Pons (tissue), 1 donor: ENCODE measurements at regions not wholly inside any gene's neighbourhood (a gene's known extent, or its start where the extent isn't known, plus 50 kb on each side); places are given as distances from the start of the nearest gene placed in this dataset.

Experiments used
- DNase-seq: peaks from one replicate; pipeline ENCODE4 v3.0.0-alpha.2; 2016; ENCODE audit warnings: low spot score

DNA sequence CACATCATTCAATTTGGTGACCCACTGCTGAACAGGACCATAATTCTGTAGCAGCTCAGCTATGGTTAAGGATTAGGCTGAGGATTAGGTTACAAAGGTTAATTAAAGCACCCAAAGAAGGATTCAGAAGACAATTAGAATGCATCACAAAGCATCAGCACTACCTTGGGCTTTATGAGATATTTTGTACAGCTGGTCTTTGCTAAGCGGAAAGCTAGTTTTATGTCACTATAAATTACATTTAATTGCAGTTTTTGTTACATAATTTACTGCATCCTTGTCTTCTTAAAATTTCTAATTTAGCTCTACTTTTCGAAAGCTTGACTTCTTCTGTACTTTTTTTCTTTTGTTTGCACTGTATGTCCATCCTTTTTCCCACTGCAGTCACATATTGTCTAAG lies 711.5 kb downstream of the RPS29 start:
- no peak for DNase-seq

DNA sequence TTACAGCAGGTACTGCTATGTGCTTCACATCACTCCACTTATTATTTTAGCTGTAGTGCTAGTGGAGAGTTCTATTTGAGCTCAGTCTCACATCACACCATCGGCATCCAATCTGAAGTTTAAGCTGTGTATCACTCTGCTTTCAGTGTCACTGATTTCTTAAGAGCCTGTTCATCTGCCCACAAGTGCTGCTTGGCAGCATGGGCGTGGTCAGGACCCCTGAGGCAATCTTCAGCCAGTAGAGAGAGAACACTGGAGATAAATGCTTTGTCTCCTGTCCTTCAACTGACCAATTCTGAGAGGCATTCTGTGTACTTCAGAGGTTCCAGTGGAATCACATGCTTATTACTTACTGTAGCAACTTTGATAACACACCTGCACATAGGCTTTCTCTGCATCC lies 728.8 kb downstream of the RPS29 start:
- no peak for DNase-seq

DNA sequence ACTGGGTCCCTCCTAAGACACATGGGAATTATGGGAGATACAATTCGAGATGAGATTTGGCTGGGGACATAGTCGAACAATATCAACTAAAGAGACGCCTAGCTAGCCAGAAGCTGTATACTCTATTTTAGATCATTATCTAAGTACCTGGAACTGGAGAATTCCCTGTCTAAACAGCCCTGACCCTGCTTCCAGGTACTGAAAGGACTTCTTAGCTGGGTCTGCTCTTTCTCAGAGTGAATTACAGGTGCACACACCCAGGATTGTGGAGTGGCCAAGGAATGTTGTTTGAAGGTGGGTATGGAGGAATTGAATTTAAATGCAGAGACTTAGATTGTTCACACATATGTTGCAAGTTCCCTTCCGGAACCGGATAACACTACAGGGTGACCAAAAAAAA lies 733.0 kb downstream of the RPS29 start:
- no peak for DNase-seq

DNA sequence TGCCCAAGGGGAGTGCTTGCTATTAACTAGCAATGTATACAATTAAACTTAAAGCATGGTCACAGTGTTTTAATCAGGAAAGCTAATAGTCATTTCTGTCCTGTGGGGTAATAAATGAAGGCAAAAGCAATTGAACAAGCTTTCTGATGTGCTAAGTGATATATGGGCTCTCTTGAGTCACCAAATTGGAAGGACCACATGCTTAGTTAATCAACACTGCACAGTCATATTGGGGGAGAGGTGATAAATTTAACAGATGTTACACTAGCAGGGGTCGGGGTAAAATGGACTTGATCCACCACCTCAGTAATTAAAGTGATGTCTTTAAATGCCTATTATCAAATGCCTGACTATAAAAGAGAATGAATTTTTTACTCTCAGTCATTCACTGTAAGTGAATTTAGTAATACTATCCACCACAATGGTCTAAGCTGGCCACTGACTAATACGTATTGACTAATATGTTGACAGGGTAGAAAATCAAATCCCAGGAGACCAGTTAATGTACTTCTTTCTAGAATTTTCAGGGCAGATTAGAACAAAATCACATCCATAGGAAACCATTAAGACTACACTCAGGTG lies 736.3 kb downstream of the RPS29 start:
- DNase-seq = no peak

DNA sequence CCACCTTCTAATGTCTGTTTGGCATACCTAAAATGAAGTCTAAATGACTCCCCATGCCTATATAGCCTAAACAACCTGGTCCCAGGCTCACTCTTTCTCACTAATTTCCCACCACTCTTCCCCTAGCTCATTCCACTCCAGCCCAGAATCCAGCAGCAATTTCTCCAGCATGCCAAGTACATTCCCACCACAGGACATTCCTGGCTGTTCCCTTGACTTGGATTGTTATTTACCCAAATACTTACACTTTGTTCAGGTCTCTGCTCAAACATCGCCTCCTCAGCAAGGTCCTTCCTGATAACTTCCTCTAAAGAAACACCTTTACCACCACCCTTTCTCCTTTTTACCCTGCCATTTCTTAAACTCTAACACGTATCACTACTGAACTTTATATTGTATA lies 743.4 kb downstream of the RPS29 start:
- no peak for DNase-seq

DNA sequence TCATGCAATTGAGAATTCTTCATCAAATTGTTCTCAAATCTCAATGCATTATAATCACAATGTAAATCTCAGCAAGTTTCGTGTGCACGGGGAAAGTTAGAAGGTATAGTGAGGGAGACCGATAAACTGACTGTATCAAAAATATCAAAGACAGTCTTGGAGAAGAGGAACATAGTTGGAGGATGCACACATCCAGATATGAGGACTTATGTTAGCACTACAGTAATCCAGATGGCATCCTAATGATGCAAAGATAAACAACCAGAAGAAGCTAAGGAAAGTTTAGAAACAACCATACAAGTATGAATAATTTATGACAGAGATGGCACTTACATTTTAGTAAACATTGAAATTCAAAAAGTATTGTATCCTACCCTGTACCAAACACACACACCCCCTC lies 760.1 kb downstream of the RPS29 start:
- no peak for DNase-seq

DNA sequence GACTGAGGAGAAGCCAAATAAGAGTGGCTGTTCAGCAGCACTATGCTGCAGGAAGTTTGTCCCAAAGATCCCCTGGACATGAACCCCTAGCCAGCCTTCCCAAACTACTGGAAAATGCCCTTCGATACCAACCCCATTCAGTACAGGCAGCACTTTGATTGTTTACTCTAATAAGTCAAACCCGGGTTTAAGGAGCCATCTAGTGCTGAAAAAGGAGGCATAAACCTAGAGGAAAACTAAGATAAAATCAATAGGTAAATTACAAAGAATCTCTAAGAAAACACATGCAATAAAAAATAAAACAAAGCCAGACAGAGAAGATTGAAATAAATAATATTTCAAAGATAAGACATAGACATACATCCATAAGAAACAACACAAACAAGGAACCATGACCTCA lies 771.6 kb downstream of the RPS29 start:
- no peak for DNase-seq

DNA sequence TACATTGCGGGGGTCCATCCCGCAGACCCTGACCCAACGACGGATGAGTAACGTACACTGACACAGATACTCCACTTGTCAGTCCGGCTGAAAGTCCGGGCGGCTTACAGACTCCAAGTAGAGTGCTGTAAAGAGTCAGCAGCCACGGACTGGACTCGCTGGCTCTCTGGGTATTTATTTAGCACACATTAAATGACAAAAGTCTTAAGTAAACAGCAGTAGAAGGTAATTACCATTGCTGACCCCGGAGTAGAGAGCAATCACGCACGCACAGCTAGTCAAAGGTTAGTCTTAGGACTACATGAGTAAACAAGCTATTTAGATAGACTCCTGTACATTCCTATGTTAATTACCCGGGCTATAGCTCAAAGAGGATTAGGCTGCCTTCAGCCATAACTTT lies 780.9 kb downstream of the RPS29 start:
- no peak for DNase-seq

DNA sequence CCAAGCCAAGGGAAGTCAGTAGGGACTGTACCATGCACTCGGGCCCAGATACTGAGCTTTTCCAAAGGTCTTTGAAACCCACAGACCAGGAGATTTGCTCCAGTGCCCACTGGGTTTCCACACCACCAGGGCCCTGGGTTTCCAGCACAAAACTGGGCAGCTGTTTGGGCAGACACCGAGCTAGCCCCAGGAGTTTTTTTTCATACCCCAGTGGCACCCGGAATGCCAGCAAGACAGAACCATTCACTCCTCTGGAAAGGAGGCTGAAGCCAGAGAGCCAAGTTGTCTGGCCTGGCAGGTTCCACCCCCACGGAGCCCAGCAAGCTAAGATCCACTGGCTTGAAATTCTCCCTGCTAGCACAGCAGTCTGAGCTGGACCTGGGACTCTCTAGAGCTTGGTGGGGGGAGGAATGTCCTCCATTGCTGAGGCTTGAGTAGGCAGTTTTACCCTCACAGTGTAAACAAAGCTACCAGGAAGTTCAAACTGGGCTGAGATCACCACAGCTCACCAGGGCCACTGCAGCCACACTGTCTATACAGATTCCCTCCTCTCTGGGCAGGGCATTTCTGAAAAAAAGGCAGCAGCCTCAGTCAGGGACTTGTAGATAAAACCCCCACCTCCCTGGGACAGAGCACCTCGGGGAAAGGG lies 793.7 kb downstream of the RPS29 start:
- DNase-seq = no peak

DNA sequence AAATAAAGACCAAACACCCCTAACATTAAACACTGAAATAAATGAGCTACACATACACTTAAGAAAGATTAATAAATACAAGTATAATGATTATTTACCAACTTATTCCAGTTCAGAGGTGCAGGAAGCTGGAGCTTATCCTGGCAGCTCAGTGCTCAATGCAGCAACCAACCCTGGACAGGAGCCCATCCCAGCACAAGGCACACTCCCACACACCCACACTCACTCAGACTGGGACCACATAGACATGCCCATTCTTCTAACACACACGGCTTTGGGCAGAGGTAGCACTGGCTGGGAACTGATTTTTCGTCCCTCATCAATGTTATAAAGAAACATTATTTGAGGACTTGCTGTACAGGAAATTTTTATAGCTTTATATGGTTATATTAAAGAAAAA lies 797.4 kb downstream of the RPS29 start:
- no peak for DNase-seq

DNA sequence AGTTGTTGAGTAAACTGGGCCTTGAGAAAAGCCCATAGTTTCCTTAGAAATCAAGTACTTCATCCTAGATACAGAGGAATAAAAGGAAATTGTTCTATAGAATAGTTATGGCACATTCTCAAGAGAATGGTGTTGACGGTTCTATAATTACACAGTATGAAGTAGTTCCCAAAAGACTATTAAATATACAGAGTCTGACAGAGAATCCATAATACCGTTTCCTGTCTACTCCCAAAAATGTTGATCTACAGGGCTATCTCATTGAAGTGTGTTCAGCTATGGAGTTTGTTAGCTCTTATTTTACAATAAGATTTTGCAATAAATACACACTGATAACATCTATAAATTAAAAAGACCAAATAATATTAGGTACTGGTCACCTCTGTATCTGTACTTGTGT lies 799.7 kb downstream of the RPS29 start:
- no peak for DNase-seq

DNA sequence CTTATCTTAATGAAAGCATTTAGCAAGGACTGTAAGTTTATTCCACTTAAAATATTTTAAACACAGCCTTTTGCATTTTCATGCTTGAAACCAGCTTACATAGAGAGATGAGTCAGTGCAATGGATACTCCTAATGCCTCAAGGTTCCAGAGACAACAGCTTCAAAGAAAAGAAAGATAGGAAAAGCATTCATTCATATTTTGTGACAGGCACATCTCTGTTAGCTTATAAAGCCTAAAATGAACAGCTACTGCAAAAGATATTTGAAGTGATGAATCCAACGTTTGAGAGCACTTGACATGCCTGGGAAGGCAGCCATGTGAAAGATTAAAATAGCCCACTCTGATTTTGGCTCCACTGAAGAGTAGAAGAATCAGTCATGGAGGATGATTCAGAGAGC lies 814.5 kb downstream of the RPS29 start:
- DNase-seq = peak; percentile 24

DNA sequence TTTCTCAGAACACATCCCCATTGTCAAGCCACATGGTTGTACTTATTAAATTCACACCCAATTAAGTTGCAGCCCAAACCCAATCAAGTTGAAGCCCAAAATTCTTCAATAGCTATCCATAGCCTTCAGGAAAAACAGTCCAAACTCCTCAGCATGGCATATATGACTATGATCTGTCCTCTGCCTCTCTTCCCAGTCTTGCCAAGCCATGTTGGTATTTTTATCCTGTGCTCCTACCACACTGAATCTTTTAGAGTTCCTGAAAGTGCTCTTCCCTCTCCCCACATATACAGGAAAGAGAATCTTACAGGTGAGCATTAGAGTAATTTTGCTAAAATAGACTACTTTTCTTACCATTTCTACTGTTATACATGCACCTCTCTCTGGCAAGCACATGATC lies 834.9 kb downstream of the RPS29 start:
- DNase-seq = no peak

DNA sequence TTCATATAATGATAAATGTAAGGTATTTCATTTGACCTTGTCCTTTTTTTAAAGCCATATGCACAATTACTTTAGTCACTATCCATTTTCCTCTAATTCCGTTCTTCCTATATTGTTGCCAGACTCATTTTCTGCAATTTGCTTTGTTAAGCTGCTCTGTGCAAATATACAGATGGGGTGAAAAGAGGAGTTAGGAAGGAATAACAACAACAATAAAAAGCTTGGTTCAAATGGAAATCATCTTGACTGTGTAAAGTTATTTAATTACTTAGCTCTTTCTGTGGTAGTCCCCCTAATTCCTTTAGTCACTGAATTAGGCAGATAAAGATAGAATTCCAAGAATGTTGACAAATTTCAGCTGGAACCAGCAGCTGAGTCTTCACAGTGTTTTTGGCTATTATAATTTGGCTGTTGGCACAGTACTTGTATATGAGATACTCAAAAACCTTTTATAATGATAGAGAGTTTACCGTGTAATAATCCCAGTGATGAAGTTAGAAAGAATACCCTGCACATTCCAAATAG lies 838.0 kb downstream of the RPS29 start:
- DNase-seq = no peak

DNA sequence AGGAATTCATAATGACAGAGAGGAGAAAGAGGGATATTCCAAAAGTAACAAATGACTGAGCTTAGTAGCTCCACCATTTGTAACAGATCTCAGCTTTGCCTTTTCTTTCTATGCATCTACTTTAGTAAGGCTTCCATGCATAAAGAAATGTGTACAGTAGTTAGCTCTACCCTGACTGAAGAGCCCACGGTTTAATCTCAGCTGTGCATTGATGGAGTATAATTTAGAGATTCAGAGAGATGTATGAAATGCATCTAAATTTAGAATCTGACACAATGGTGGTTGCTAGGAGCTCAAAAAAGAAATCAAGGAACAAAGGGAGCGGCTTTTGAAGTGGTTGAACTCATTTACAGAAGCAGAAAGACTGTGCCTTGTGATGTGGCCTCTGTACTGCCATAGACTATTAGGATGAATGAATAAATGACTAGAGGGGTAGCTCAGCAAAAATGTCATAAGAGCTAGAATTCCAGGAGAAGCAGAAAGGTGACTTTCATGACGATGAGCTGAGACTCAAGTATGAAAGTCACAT lies 838.6 kb downstream of the RPS29 start:
- no peak for DNase-seq

DNA sequence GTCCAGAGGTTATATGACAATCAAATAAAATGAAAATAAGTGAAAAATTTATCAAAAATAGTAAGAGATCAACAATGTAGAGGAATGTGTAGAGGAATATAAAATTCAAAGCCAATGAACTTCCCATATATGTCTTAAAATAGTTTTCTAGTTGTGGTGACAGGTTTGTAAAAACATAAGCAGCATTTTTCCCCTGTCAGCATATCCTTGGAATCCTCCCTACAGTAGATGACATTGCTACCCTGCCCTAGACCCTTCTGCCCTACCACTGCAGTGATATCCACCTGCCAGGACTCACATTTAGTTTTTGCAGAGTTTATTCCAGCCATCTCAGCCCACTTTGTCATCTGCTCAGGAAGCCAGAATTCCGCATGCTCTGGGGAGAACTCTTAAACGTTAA lies 842.0 kb downstream of the RPS29 start:
- DNase-seq = no peak

DNA sequence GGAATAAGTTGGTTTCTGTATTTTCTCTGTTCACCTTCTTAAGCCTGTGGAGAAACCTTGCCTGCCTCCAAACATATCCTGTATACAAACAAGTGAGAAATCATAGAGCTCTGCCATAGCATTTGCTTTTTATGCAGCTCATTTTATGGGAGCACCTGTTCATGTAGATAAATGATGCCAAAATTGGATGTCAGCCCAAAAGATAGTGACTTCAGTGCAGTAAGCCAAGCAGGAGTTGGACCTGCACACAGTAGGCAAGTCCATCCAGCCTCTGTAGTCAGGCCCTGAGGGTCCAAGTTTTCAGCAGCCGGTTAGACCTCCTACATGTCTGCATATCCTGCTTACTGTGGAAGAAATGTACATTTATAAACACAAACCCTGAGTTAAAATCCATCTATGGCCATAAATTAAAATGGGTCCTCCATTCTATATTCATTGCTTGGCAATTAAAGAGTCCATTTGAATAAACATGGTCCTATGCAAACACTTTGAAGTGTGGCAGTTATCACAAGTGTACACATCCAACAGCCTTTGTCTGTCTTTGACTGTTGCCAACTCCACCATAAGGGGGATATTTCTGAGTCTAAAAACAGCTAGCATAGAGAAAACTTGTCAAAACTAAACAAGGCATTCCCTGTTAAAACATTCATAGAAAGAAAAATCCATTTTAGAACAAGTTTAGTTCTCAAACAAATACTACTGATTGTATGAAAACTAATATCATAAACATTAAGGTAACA lies 847.8 kb downstream of the RPS29 start:
- DNase-seq = no peak

DNA sequence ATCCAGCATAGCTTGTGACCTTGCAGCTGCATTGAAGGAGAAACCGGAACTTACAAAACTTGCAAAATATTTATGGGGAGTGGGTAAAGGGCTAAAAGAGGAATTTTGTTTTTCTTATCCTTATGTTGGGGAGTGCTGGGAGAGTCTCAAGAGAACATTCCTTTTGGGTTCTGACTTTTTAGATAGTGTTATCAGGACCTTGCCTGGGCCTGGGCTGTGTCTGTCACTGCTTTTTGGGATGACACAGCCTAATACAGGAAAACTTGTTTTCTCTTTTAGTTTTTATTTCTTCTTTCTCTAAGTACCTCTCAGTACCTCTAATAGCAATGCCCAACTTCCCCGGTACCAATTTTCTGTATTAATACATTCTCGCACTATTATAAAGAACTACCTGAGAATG lies 850.6 kb downstream of the RPS29 start:
- no peak for DNase-seq

DNA sequence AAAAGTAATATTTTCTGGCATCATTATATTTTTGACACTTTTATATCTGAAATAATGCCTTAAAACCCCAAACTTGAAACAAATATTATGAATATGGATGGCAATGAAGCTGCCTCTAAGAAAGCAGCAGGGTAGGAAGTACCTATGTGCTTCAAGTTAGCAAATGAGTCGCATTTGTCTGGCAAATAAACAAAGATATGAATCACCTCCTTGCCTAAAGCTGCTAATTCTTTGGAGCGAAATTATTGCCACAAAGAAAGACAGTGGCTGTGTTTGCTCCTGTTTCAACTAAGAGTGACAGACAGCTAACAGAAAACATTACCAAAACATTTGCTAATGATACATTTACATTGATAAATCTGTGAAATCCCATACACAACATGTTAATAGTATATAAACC lies 854.9 kb downstream of the RPS29 start:
- DNase-seq = no peak

DNA sequence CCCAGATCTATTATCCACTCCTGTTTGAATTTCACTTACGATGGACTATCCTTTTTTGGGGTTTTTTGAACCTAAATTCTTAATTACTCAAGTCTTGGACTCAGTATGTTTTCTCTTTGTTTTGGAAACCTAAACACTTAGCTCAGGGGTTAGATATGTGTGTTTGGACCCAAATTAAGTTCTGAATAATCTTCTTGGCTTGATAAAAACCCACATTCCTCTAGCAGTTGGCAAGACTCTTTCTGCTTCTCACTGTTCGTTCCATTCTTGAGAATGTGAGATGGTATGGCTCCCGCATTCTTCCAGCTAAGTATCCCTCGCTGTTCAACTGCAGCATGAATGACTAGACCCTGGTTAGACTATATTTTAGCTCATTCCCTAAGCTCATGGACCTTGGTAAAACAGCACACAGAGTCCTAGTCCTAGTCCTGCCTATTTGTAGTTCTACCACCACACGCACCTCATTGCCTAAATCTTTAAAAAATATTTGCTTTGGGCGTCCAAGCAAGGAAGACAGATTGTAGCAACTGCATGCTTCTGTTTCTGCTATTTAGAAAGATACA lies 860.0 kb downstream of the RPS29 start:
- DNase-seq = no peak

DNA sequence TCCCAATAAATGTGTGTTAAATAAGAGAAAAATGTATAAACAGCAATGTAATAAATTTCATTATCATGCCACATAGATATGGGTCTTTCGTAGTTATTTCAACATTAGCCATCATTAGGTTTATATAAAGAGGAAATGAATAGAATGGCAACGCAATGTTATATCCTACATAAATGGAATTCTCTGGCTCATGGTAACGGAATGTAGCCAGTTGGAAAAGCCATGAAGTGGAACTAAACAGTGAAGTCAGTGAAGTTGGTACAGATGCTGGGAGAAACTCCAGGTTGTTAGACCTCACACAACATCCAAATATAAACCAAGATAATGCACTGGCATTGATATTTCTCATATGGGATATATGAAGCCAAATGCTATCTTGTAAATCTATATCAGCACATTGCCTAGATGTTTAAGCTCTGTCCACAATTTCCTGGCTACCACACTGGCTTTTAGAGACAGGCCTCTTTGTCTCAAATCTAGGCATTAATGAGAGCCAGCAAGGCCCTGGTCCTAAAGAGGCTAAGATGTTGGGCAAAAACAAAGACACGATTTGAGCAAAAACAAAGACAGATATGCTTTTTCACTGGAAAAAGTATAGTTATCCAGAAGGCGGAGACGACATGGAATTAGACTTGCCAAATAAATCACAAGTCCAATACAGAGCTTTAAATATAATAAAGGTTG lies 861.0 kb downstream of the RPS29 start:
- DNase-seq = peak; percentile 70

DNA sequence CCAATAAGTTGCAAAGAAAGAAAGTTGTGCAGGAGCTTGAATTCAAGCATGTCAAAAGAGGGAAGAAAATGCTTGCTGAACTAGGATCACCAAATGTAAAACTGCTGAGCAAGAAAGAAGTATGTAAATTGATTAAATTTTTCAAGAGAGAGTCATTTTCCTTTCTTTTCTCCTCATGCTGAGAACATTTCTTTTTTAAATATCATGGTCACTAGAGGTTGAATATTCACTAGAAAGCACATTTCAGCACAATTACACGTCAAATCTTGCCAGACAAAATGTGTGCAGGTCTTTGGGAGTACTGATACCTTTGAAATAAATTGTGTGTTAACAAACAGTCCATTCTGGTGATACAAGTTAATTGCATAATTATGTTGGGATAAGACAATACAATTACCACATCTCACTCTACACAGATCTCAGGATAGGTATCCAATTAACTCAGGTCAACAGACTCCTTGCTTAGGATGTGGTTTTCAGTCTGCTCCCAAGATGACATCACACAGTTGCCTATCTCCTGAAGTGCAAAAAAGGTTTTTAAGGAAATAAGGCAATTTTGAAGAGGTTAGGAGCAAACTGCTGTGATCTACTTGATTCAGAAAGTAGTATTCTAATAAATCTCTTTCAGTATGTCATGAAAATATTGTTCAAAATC lies 862.2 kb downstream of the RPS29 start:
- DNase-seq = no peak
